ENCODE measurements at regions not wholly inside any gene's neighbourhood (a gene's known extent, or its start where the extent isn't known, plus 50 kb on each side); places are given as distances from the start of the nearest gene placed in this dataset.

DNA sequence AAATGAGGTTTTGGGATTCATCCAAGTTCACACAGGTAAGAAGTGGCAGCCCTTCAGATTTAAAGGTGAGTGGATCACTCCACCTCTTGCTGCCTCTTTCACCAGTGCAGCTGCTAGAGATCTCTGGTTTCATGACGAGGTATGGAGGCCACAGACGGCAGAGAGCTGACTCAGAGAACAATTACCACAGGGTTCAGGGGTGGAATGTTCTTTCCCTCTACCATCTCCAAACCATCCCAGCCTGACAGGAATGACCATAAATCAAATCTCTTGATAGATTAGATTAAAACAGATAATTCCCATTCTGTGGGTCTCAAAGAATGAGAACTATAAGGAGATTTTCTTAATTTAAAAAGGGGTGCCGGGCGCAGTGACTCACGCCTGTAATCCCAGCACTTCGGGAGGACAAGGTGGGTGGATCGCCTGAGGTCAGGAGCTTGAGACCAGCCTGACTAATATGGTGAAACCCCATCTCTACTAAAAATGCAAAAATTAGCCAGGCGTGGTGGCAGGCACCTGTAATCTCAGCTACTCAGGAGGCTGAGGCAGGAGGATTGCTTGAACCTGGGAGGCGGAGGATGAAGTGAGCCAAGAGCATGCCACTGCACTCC lies 174.2 kb upstream of the ATP11B start:
- Mint-ChIP-seq H3K36me3 (ENCODE audit: insufficient read depth in 2 of 2) (no peaks in the 10 kb centered on the region), H3K4me3 (no peak overlapping the region), H3K27me3 (ENCODE audit: low read depth) (peaks cover 23% of the 10 kb centered on the region), H3K4me1 (ENCODE audit: low read depth) (no peaks in the 10 kb centered on the region), H3K27ac (no peak overlapping the region), H3K9me3 (no peaks in the 10 kb centered on the region)
- ATAC-seq (replicated peaks in 1 of 2) = no peak
- DNase-seq = no peak

DNA sequence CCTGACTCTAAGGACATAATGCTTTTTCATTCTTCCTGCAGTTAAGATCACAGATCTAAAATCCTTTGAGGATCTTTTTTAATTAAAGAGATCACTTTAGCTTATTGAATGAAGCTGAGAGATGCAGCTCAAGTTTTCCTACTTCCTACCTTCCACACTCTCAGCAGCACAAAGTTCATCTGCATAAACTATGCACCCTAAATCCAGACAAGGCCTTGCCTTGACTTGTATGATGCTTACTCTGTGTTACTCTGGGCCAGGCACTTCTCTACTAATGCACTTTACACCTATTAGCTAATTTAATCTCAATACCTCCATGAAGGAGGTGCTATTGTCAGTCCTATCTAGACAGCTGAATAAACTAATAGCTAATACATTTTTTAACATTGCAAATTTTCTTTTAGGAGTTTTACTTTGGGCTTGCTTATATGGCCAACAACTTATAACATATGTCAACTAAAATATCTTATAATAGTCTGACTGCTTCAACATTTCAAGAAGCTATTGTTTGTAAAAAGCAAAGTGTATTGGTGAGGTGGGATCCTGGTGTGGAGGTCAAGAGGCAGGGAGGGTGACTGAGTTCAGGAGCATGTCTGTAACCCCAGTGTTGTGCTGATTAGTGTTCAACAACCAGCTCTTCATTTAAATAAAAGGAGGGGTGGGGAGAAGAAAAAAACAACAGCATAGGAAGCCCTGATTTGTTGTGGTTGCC lies 172.4 kb upstream of the ATP11B start:
- Mint-ChIP-seq H3K27me3 (ENCODE audit: low read depth) (peaks cover 23% of the 10 kb centered on the region), H3K36me3 (ENCODE audit: insufficient read depth in 2 of 2) (no peaks in the 10 kb centered on the region), H3K4me1 (ENCODE audit: low read depth) (no peaks in the 10 kb centered on the region), H3K27ac (no peak overlapping the region), H3K9me3 (no peaks in the 10 kb centered on the region), H3K4me3 (no peak overlapping the region)
- no peak for ATAC-seq (replicated peaks in 1 of 2)
- no peak for DNase-seq

DNA sequence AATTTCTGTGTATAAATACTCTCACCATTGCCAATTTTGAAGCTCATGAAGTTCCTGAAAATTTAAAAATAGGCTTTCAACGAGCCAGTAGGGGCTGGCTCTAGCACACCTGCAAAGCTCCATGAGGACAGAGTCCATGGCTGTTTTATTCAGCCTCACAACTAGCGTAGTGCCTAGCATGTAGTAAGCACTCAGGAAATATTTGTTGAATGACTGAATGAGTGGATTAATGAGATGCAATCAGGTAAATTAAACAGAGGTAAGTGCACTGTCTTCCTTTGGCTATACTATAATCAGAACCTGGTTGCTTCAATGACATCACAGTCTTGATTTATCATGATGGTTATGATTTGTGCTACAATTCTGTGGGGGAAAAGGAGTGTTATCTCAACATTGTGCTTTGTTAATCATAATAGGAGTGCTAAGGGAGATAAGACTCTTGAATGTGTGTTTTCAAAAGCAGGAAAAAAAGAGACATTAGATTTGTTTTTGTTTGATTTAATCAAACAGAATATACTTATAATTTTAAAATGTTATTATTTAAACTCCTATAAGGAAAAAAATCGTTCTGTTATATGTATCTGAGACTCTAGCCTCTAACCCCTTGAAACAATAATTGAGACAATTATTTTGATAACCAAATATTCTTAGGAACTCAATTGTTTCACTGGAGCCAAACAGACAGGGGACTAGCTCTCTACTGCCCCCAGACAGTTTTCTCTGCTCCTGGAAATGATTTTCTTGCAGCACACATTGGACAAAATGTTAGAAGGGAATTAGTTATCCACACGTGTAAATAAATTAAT lies 171.7 kb upstream of the ATP11B start:
- H3K27ac Mint-ChIP-seq = no peak overlapping the region
- H3K4me3 Mint-ChIP-seq = no peak overlapping the region
- no peaks in the 10 kb centered on the region for H3K4me1 Mint-ChIP-seq (ENCODE audit: low read depth)
- peaks cover 19% of the 10 kb centered on the region for H3K27me3 Mint-ChIP-seq (ENCODE audit: low read depth)
- no peaks in the 10 kb centered on the region for H3K36me3 Mint-ChIP-seq (ENCODE audit: insufficient read depth in 2 of 2)
- ATAC-seq (replicated peaks in 1 of 2) (no peak), DNase-seq (no peak)
- H3K9me3 Mint-ChIP-seq = no peaks in the 10 kb centered on the region

DNA sequence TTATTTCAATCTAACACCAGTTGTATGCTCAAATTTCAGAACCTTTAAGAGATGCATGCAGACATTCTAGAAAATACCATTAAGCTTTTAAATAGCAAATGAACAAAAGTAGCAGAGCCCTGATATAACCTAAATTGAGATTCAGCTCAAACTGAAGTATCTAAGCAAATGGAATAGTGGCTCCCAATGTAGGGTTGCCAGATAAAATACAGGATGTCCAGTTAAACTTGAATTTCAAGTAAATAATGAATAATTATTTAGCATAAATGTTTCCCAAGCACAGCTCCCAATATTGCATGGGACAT lies 171.1 kb upstream of the ATP11B start:
- Mint-ChIP-seq H3K4me1 (ENCODE audit: low read depth) (no peaks in the 10 kb centered on the region), H3K27me3 (ENCODE audit: low read depth) (peaks cover 17% of the 10 kb centered on the region), H3K9me3 (no peaks in the 10 kb centered on the region), H3K4me3 (no peak overlapping the region), H3K36me3 (ENCODE audit: insufficient read depth in 2 of 2) (no peaks in the 10 kb centered on the region), H3K27ac (no peak overlapping the region)
- no peak for DNase-seq
- no peak for ATAC-seq (replicated peaks in 1 of 2)

DNA sequence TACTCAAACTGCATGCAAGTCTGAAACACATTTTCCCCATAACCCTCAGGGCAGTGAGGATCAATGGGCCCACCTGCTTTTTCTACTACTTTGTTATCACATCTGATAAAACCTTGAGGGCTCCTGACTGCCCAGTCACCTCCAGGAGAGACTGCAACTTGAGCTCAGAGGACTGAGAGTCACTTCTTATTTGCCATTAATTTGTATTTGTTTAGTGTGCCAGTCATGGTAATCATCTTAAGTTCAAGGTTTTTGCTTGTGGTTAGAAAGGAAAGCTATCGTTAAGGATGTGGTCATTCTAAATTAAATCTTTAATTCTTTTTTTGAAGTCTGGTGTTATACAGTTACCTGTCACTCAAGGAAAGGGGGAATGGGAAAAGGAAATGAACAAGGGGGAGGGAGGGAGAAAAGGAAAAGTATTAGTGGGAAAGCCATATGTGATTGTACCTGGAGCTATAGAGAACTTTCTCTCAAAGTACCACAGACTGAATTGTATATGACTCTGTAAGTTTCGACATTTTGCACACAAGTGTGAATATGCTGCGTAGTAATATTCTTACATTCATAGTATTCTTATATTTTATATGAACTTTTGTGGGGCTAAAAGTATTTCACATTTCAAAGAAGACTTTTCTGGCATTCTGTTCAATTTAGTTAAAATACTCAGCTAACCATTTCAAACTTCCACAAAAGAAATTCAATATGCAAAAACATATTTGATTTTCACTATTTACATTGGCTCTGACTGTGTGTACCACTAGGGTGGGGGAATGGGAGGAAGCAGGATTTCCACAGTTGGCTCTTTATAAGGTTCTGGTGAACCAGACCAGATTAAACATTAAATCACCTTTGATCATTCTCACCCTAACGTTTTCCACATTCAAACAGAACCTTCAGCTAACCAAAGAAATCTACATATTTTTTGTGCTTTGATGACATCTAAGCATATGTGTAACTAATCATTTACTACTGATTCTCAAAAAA lies 166.5 kb upstream of the ATP11B start:
- Mint-ChIP-seq H3K4me3 (no peak overlapping the region), H3K36me3 (ENCODE audit: insufficient read depth in 2 of 2) (no peaks in the 10 kb centered on the region), H3K4me1 (ENCODE audit: low read depth) (no peaks in the 10 kb centered on the region), H3K9me3 (no peaks in the 10 kb centered on the region), H3K27me3 (ENCODE audit: low read depth) (peaks cover 15% of the 10 kb centered on the region), H3K27ac (no peak overlapping the region)
- DNase-seq (no peak), ATAC-seq (replicated peaks in 1 of 2) (no peak)

DNA sequence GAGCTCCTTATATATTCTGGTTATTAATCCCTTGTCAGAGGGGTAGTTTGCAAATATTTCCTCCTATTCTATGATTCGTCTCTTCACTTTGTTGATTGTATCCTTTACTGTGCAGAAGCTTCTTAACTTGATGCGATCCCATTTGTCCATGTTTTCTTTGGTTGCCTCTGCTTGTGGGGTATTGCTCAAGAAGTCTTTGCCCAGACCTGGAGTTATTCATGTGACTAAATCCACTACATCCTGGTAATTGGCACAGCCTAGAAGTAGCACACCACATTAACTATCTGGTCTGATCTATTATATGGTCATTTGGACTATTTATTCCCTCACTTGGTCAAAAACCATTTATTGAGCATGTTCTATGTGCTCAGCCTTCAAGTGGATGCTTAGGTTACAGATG lies 164.8 kb upstream of the ATP11B start:
- no peak for ATAC-seq (replicated peaks in 1 of 2)
- no peak overlapping the region for H3K27ac Mint-ChIP-seq
- H3K36me3 Mint-ChIP-seq (ENCODE audit: insufficient read depth in 2 of 2) = no peaks in the 10 kb centered on the region
- no peak for DNase-seq
- H3K4me1 Mint-ChIP-seq (ENCODE audit: low read depth) = no peaks in the 10 kb centered on the region
- H3K9me3 Mint-ChIP-seq = no peaks in the 10 kb centered on the region
- peaks cover 10% of the 10 kb centered on the region for H3K27me3 Mint-ChIP-seq (ENCODE audit: low read depth)
- H3K4me3 Mint-ChIP-seq = no peak overlapping the region

DNA sequence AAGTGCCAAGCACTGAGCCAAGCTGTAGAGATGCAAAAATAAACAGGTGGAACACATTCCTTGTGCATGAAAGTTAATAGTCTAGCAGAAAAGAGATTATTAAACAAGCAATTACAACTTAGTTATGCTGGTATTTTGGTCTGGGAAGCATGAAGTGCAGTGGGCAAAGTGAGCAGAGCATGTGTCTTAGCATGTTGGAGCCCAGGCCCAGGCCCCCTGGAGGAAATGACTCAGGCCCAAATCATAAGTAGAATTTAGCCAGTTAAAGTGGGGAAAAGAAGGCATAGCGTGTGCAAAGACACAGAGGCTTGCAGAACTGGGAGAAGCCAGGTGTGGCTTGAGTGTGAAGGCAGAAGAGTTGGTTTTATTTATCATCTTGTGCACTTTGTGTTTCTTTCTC lies 163.8 kb upstream of the ATP11B start:
- no peak for DNase-seq
- Mint-ChIP-seq H3K27ac (no peak overlapping the region), H3K4me1 (ENCODE audit: low read depth) (no peaks in the 10 kb centered on the region), H3K27me3 (ENCODE audit: low read depth) (peaks cover 10% of the 10 kb centered on the region), H3K4me3 (no peak overlapping the region), H3K9me3 (no peaks in the 10 kb centered on the region), H3K36me3 (ENCODE audit: insufficient read depth in 2 of 2) (no peaks in the 10 kb centered on the region)
- ATAC-seq (replicated peaks in 1 of 2) = no peak

DNA sequence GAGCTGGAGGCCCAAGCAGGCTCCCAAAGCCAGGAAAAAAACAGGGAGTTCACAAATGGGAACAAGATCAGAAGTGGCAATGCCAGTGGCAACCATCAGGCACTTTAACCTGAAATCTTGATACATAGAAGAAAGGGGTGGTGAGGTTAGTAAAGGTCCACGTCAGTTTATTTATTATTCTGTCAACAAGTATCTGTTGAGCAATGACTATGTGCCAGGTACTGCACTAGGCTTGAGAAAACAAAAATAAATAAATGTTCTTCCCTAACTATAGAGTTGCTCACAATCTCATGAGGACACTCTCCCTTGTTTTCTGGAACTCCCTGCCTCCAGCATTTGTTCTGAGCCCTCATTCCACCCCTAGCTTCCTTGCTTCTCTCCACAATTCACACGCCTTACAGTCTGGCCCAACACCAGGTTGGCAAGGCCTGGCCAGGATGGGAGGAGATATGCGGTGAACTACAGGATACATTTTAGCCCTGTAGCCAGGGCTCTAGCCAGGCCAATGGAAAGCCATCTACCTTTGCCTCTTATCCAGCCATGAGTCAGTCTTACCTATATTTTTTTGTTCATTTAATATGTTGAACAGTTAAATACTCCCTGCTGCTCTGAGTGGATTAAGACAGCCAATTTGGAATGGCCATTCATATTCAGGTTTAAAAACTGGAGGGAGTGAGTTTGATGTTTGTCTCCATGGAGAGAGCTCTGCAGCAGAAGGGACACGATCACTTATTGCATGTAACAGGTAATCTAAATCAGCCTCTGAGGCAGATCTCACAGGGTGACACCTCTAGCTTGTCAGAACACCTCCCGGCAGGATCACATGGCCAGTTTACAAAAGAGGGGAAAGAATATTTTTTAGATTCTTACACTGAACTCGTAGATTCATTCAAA lies 161.9 kb upstream of the ATP11B start:
- Mint-ChIP-seq H3K27ac (no peak overlapping the region), H3K9me3 (no peaks in the 10 kb centered on the region), H3K36me3 (ENCODE audit: insufficient read depth in 2 of 2) (no peaks in the 10 kb centered on the region)

DNA sequence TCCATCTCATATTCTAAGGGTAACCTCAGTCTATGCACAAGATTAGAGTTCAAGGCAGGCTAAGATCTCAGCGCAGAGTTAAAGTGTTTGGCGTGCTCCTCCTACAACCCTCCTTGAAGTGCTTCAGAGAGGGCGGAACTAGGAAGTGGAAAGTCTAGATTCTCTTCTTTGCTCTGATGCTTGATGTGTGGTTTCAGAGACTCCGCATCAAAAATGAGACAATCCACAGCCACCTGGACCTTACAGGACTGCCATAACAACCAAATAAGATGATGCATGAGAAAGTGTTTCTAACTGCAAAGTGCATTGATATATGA lies 161.3 kb upstream of the ATP11B start:
- DNase-seq (no peak), ATAC-seq (replicated peaks in 1 of 2) (no peak)
- Mint-ChIP-seq H3K36me3 (ENCODE audit: insufficient read depth in 2 of 2) (no peaks in the 10 kb centered on the region), H3K27me3 (ENCODE audit: low read depth) (peaks cover 23% of the 10 kb centered on the region), H3K4me3 (no peak overlapping the region), H3K9me3 (no peaks in the 10 kb centered on the region), H3K27ac (no peak overlapping the region), H3K4me1 (ENCODE audit: low read depth) (no peaks in the 10 kb centered on the region)

More for the DNA sequence above, 161.9 kb upstream of the ATP11B start:
- Mint-ChIP-seq H3K4me1 (ENCODE audit: low read depth) (no peaks in the 10 kb centered on the region), H3K27me3 (ENCODE audit: low read depth) (peaks cover 20% of the 10 kb centered on the region), H3K4me3 (no peak overlapping the region)
- ATAC-seq (replicated peaks in 1 of 2) (no peak), DNase-seq (no peak)

DNA sequence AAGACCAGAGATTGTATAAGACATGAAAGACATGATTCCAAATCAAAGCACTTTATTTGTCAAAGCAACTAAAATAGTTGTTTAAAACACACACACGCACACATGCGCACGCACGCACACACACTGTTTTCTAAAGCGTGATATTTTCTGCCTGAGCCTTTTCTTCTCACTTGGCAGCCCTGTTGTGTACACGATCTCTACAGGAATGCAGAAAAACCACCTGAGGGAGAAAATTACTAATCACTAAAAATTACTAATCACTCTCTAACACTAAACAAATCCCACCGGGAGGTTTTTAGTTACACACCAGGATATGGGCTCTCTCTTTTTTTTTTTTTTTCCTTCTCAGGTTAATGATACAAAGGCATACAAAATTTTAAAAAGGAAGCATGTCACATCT lies 160.1 kb upstream of the ATP11B start:
- H3K27ac Mint-ChIP-seq = no peak overlapping the region
- peaks cover 22% of the 10 kb centered on the region for H3K27me3 Mint-ChIP-seq (ENCODE audit: low read depth)
- H3K36me3 Mint-ChIP-seq (ENCODE audit: insufficient read depth in 2 of 2) = no peaks in the 10 kb centered on the region

DNA sequence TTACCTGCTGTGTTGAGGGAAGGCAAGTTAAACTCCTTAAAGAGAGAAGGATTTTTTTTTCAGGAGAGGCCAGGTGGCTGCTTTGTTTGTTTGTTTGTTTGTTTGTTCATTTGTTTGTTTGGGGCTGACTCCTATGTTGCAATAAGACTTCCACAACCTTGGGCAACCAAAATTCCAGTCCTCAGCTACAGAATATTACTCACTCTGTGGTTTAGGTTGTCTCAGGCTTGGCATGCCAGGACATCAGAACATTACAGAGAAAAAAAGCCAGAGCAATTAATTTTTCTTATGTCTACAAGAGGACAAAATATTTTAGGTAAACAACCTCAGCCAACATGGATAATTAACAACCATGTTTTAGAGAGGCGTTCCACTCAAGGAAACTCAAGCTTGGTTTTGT lies 156.7 kb upstream of the ATP11B start:
- Mint-ChIP-seq H3K27ac (no peak overlapping the region), H3K36me3 (ENCODE audit: insufficient read depth in 2 of 2) (no peaks in the 10 kb centered on the region), H3K4me1 (ENCODE audit: low read depth) (no peaks in the 10 kb centered on the region), H3K9me3 (no peaks in the 10 kb centered on the region), H3K27me3 (ENCODE audit: low read depth) (peaks cover 23% of the 10 kb centered on the region), H3K4me3 (no peak overlapping the region)
- ATAC-seq (replicated peaks in 1 of 2) (no peak), DNase-seq (no peak)

More for the DNA sequence above, 160.1 kb upstream of the ATP11B start:
- no peak overlapping the region for H3K4me3 Mint-ChIP-seq
- no peak for DNase-seq
- H3K9me3 Mint-ChIP-seq = no peaks in the 10 kb centered on the region
- H3K4me1 Mint-ChIP-seq (ENCODE audit: low read depth) = no peaks in the 10 kb centered on the region
- no peak for ATAC-seq (replicated peaks in 1 of 2)

DNA sequence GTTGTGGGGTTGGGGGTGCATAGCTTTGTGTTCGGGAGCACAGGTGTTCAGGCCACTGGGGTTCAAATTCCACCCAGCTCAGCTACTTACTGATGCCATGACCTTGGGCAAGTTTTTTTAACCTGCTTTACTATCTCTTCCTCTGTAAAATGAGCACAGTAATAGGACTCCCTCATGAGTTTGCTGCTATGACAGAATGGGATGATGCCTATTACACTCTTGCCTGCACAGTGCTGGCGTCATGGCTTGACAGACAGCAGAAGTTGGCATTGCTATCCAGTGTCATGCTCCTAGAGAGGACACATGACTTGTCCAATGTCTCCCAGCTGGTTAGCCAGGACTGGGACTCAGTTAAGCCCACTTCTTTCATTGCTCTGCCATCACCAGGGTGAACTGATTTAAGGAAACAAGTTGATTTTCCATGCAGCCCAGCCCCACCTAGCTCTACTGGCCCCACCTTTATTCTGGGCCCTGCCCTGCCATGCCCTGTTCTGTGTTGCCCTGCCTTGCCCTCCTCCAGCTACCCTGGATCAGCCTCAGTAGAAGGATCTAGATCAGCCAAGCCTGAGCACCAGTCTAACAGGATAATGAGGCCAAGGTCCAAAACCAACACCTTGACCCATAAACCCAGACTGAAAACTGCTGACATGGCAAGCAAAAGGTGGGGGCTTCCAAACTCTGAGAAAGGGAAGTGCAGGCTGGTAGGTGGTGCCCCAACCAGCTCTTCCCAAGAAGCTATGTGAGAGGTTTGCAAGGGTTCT lies 155.8 kb upstream of the ATP11B start:
- Mint-ChIP-seq H3K4me1 (ENCODE audit: low read depth) (no peaks in the 10 kb centered on the region), H3K36me3 (ENCODE audit: insufficient read depth in 2 of 2) (no peaks in the 10 kb centered on the region), H3K9me3 (no peaks in the 10 kb centered on the region), H3K27me3 (ENCODE audit: low read depth) (peaks cover 23% of the 10 kb centered on the region), H3K4me3 (no peak overlapping the region), H3K27ac (no peak overlapping the region)
- no peak for ATAC-seq (replicated peaks in 1 of 2)
- DNase-seq = no peak
